Left forelimb (tissue), 1 donor: ENCODE measurements at regions not wholly inside any gene's neighbourhood (a gene's known extent, or its start where the extent isn't known, plus 50 kb on each side); places are given as distances from the start of the nearest gene placed in this dataset.
"Not testable (repeated sequence)": the region's sequence is repeated elsewhere in the genome, so short reads cannot be mapped to it uniquely, and the experiment has no call there.

Experiments used
- DNase-seq: peaks from one replicate; pipeline ENCODE4 v3.0.0-alpha.2; 2018; ENCODE audit warnings: low spot score

- no peak for DNase-seq
Observed at GRCh38 chr5:54821445-54822323, 163.7 kb downstream of the ESM1 start.

- DNase-seq: no peak
Observed at GRCh38 chr5:54820346-54821134, 164.9 kb downstream of the ESM1 start.

GRCh38 chr5:54807421-54807820 lies 178.0 kb downstream of the ESM1 start:
- no peak for DNase-seq

- DNase-seq: no peak
Observed at GRCh38 chr5:54804521-54804920, 180.9 kb downstream of the ESM1 start.

GRCh38 chr5:54804086-54804485 lies 181.3 kb downstream of the ESM1 start:
- DNase-seq: no peak

- no peak for DNase-seq
Observed at GRCh38 chr5:54803471-54804011, 181.9 kb downstream of the ESM1 start.

GRCh38 chr5:54799645-54800044 lies 185.7 kb downstream of the ESM1 start:
- no peak for DNase-seq

GRCh38 chr5:54795777-54796176 lies 189.6 kb downstream of the ESM1 start:
- no peak for DNase-seq

- DNase-seq: no peak
Observed at GRCh38 chr5:54795284-54795683, 190.1 kb downstream of the ESM1 start.

- DNase-seq: no peak
Observed at GRCh38 chr5:54794135-54794975, 191.0 kb downstream of the ESM1 start.

- DNase-seq: no peak
Observed at GRCh38 chr5:54793468-54794134, 191.8 kb downstream of the ESM1 start.

- no peak for DNase-seq
Observed at GRCh38 chr5:54792611-54793404, 192.6 kb downstream of the ESM1 start.

GRCh38 chr5:54787910-54788309 lies 197.5 kb downstream of the ESM1 start:
- not testable (repeated sequence) for DNase-seq

GRCh38 chr5:54785729-54786591 lies 199.4 kb downstream of the ESM1 start:
- no peak for DNase-seq

- no peak for DNase-seq
Observed at GRCh38 chr5:54778783-54779182, 206.6 kb downstream of the ESM1 start.

- no peak for DNase-seq
Observed at GRCh38 chr5:54775645-54776044, 209.7 kb downstream of the ESM1 start.

GRCh38 chr5:54774281-54775170 lies 210.9 kb downstream of the ESM1 start:
- DNase-seq: peak; percentile 85

- no peak for DNase-seq
Observed at GRCh38 chr5:54772684-54773083, 212.7 kb downstream of the ESM1 start.

GRCh38 chr5:54772231-54772630 lies 213.2 kb downstream of the ESM1 start:
- DNase-seq: no peak
